Mesenchymal stem cell (in vitro differentiated cells and primary cell): ENCODE measurements at regions not wholly inside any gene's neighbourhood (a gene's known extent, or its start where the extent isn't known, plus 50 kb on each side); places are given as distances from the start of the nearest gene placed in this dataset.
A peak's percentile ranks its signal among the peaks of the same experiment; 100 is the strongest.

Experiments
- DNase-seq: peaks from one replicate; pipeline ENCODE4 v3.0.0-alpha.2; 2013
- H2AFZ ChIP-seq: one replicate; pipeline ENCODE4 v1.6.1; 2013; ENCODE audit warnings: low read depth, mild to moderate bottlenecking, control low read depth, inconsistent platforms, low read length, moderate library complexity
- H2AK5ac ChIP-seq: 2 replicates; pipeline ENCODE4 v1.6.1; 2013; ENCODE audit warnings: low read length, moderate library complexity, mild to moderate bottlenecking, inconsistent platforms; ENCODE audit not compliant: severe bottlenecking
- H2BK120ac ChIP-seq: one replicate; pipeline ENCODE4 v1.6.1; 2013; ENCODE audit warnings: low read depth, mild to moderate bottlenecking, inconsistent platforms, low read length, moderate library complexity
- H2BK12ac ChIP-seq, 2 experiments: one replicate each; pipeline ENCODE4 v1.6.1; 2013; ENCODE audit warnings: inconsistent platforms in 2 of 2, low read length in 2 of 2, mild to moderate bottlenecking in 2 of 2, moderate library complexity in 2 of 2, control low read depth in 1 of 2
- H2BK15ac ChIP-seq: one replicate; pipeline ENCODE4 v1.6.1; 2013; ENCODE audit warnings: mild to moderate bottlenecking, low read depth, inconsistent platforms; ENCODE audit not compliant: poor library complexity, severe bottlenecking
- H2BK5ac ChIP-seq: 2 replicates; pipeline ENCODE4 v1.6.1; 2013; ENCODE audit warnings: low read depth, mild to moderate bottlenecking, low read length, control low read depth, inconsistent platforms; ENCODE audit not compliant: poor library complexity, severe bottlenecking
- H3K14ac ChIP-seq, 2 experiments: one replicate each; pipeline ENCODE4 v1.6.1; 2013; ENCODE audit warnings: inconsistent platforms in 2 of 2, low read length in 2 of 2, control low read depth in 1 of 2, mild to moderate bottlenecking in 1 of 2, moderate library complexity in 1 of 2
- H3K18ac ChIP-seq, 2 experiments: one replicate each; pipeline ENCODE4 v1.6.1; 2013; ENCODE audit warnings: inconsistent platforms in 2 of 2, low read length in 2 of 2, control low read depth in 1 of 2, low read depth in 1 of 2, mild to moderate bottlenecking in 1 of 2
- H3K23ac ChIP-seq, 2 experiments: one replicate each; pipeline ENCODE4 v1.6.1; 2013; ENCODE audit warnings: inconsistent platforms in 2 of 2, low read length in 2 of 2, mild to moderate bottlenecking in 2 of 2, moderate library complexity in 2 of 2, control low read depth in 1 of 2
- H3K27ac ChIP-seq: 2 replicates; pipeline ENCODE4 v1.5.1; 2013; ENCODE audit warnings: mild to moderate bottlenecking, moderate library complexity, low read length, control low read depth, inconsistent platforms; ENCODE audit not compliant: poor library complexity, severe bottlenecking
- H3K27me3 ChIP-seq, 2 experiments: 2 replicates each; pipeline versions ENCODE4 v1.6.1 to v1.7.0; 2013; ENCODE audit warnings: low read length in 2 of 2, mild to moderate bottlenecking in 2 of 2, moderate library complexity in 2 of 2, control low read depth in 1 of 2, inconsistent platforms in 1 of 2; ENCODE audit not compliant: control insufficient read depth in 1 of 2, insufficient read depth in 1 of 2
- H3K36me3 ChIP-seq, 2 experiments: 2 replicates each; pipeline versions ENCODE4 v1.6.1 to v1.7.0; 2013; ENCODE audit warnings: low read length in 2 of 2, control low read depth in 1 of 2, inconsistent platforms in 1 of 2, low read depth in 1 of 2, mild to moderate bottlenecking in 1 of 2; ENCODE audit not compliant: insufficient read depth in 2 of 2, control insufficient read depth in 1 of 2
- H3K4ac ChIP-seq, 2 experiments: one replicate each; pipeline ENCODE4 v1.6.1; 2013; ENCODE audit warnings: inconsistent platforms in 2 of 2, low read length in 2 of 2, mild to moderate bottlenecking in 2 of 2, moderate library complexity in 2 of 2, control low read depth in 1 of 2, low read depth in 1 of 2
- H3K4me1 ChIP-seq: 2 replicates; pipeline ENCODE4 v1.6.1; 2013; ENCODE audit warnings: low read depth, low read length, control low read depth; ENCODE audit not compliant: control insufficient read depth, insufficient read depth
- H3K4me2 ChIP-seq: 2 replicates; pipeline ENCODE4 v1.6.1; 2013; ENCODE audit warnings: low read length, mild to moderate bottlenecking, inconsistent platforms; ENCODE audit not compliant: poor library complexity, severe bottlenecking
- H3K4me3 ChIP-seq, 2 experiments: 2 replicates each; pipeline versions ENCODE4 v1.5.1 to v1.7.0; 2013; ENCODE audit warnings: low read length in 2 of 2, mild to moderate bottlenecking in 2 of 2, control low read depth in 1 of 2, low read depth in 1 of 2; ENCODE audit not compliant: insufficient read depth in 1 of 2
- H3K79me1 ChIP-seq: replicated peaks from 2 replicates; pipeline ENCODE4 v1.6.1; 2013; ENCODE audit warnings: mild to moderate bottlenecking, control low read depth, low read length, inconsistent platforms; ENCODE audit not compliant: poor library complexity, severe bottlenecking
- H3K9ac ChIP-seq: 2 replicates; pipeline ENCODE4 v1.7.0; 2013; ENCODE audit warnings: mild to moderate bottlenecking, low read length, moderate library complexity
- H3K9me3 ChIP-seq: 2 replicates; pipeline ENCODE4 v1.7.0; 2013; ENCODE audit warnings: mild to moderate bottlenecking, low read length; ENCODE audit not compliant: control insufficient read depth
- H4K8ac ChIP-seq: one replicate; pipeline ENCODE4 v1.6.1; 2013; ENCODE audit warnings: inconsistent platforms, mild to moderate bottlenecking, low read length, moderate library complexity
- H4K91ac ChIP-seq: one replicate; pipeline ENCODE4 v1.6.1; 2013; ENCODE audit warnings: mild to moderate bottlenecking, low read length, inconsistent platforms
- WGBS: methylation state at CpG from one replicate; pipeline ENCODE4 v1.1.7; 2013; ENCODE audit warnings: mixed read lengths; 5-methylcytosine and 5-hydroxymethylcytosine counted together

DNA sequence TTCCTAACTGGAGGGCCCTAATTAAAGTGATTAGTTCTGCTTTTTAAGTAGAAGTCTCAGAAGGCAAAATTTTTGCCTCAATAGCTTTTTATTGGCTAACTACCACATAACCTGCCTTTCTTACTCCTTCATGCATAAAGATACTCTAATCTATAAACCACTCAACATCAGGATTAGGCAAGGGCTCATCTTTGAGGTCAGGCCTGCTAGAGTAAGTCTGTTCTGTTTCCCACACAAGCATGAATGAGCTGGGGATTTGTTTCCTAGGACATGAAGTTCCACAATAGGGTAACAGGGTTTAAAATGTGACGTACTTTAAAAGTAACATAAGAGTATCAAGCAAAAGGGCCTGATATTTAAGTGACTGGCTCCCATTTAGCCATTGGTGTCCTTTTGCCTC, 522.7 kb upstream of the TYRP1 start:
- Histone ChIP-seq H3K27me3 (no peaks in the 10 kb centered on the region), H2BK5ac (no peak overlapping the region), H2BK15ac (no peak overlapping the region), H3K4me1 (no peaks in the 10 kb centered on the region), H3K9me3 (no peaks in the 10 kb centered on the region), H3K36me3 (no peaks in the 10 kb centered on the region), H4K91ac (no peak overlapping the region), H2AFZ (no peak overlapping the region), H3K18ac (no peak overlapping the region), H3K9ac (no peak overlapping the region), H3K14ac (no peak overlapping the region), H4K8ac (no peak overlapping the region), H2BK120ac (no peak overlapping the region), H3K4me3 (no peak overlapping the region), H3K4ac (no peak overlapping the region), H3K27ac (no peak overlapping the region), H3K79me1 (no peaks in the 10 kb centered on the region), H2AK5ac (no peak overlapping the region), H3K23ac (no peak overlapping the region), H2BK12ac (no peak overlapping the region), H3K4me2 (no peak overlapping the region)
- no peak for DNase-seq
- WGBS, result 95% methylated on average over 1 of the region's 1 CpG

GRCh38 chr9:12178634-12179033, 514.6 kb upstream of the TYRP1 start:
- no peak for DNase-seq

DNA sequence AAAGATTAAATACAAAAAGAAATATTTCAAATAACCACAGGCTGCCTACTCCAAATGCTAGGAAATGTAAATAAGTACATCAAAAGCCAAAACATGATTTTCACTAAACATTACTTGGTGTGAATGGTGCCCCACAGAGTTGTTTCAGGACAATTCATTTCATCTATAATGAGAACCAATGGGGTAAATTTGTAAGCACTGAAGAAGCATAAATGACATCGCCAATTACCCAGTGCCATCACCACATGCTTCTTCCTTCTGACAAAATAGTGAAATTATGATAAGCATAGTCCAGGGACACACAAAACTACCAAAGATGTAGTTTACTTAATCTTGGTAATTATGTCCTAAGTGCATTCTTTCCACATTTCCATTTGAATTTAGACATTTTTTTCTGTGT, 510.4 kb upstream of the TYRP1 start:
- no peak overlapping the region for H2BK5ac ChIP-seq
- H2BK15ac ChIP-seq, result no peak overlapping the region
- H3K36me3 ChIP-seq, result no peaks in the 10 kb centered on the region
- no peaks in the 10 kb centered on the region for H3K4me1 ChIP-seq
- H3K9me3 ChIP-seq, result peaks cover 3% of the 10 kb centered on the region
- no peak overlapping the region for H3K14ac ChIP-seq
- WGBS, result no CpG with 5 or more reads among the region's 1 CpG
- no peak overlapping the region for H3K9ac ChIP-seq
- no peak overlapping the region for H2BK120ac ChIP-seq
- no peak overlapping the region for H3K18ac ChIP-seq
- H3K4me2 ChIP-seq, result no peak overlapping the region
- no peaks in the 10 kb centered on the region for H3K27me3 ChIP-seq
- no peak overlapping the region for H3K4ac ChIP-seq
- H3K4me3 ChIP-seq, result no peak overlapping the region
- no peak overlapping the region for H4K91ac ChIP-seq
- no peak overlapping the region for H4K8ac ChIP-seq
- no peak overlapping the region for H2AFZ ChIP-seq
- H2AK5ac ChIP-seq, result no peak overlapping the region
- H3K79me1 ChIP-seq, result no peaks in the 10 kb centered on the region
- no peak for DNase-seq
- H2BK12ac ChIP-seq, result no peak overlapping the region
- no peak overlapping the region for H3K27ac ChIP-seq
- H3K23ac ChIP-seq, result no peak overlapping the region

More at GRCh38 chr9:12178634-12179033, 514.6 kb upstream of the TYRP1 start:
- no peak overlapping the region for H2AFZ ChIP-seq
- H3K27me3 ChIP-seq, result no peaks in the 10 kb centered on the region
- no peak overlapping the region for H4K8ac ChIP-seq
- no peak overlapping the region for H2AK5ac ChIP-seq
- no peak overlapping the region for H2BK15ac ChIP-seq
- H3K14ac ChIP-seq, result no peak overlapping the region
- no peak overlapping the region for H2BK5ac ChIP-seq
- H3K4me1 ChIP-seq, result no peaks in the 10 kb centered on the region
- no peak overlapping the region for H4K91ac ChIP-seq
- H2BK12ac ChIP-seq, result no peak overlapping the region
- no peak overlapping the region for H3K4me3 ChIP-seq
- WGBS, result no CpG with 5 or more reads among the region's 1 CpG
- H3K23ac ChIP-seq, result no peak overlapping the region
- no peak overlapping the region for H3K4me2 ChIP-seq
- no peak overlapping the region for H3K18ac ChIP-seq
- no peak overlapping the region for H2BK120ac ChIP-seq
- H3K9me3 ChIP-seq, result no peaks in the 10 kb centered on the region
- no peaks in the 10 kb centered on the region for H3K79me1 ChIP-seq
- no peak overlapping the region for H3K4ac ChIP-seq
- no peak overlapping the region for H3K9ac ChIP-seq
- H3K36me3 ChIP-seq, result no peaks in the 10 kb centered on the region
- no peak overlapping the region for H3K27ac ChIP-seq

- Histone ChIP-seq H3K27ac (no peak overlapping the region), H3K18ac (no peak overlapping the region), H3K4ac (no peak overlapping the region), H3K27me3 (no peaks in the 10 kb centered on the region), H2BK15ac (no peak overlapping the region), H3K4me2 (no peak overlapping the region), H4K8ac (no peak overlapping the region), H3K79me1 (no peaks in the 10 kb centered on the region), H4K91ac (no peak overlapping the region), H2BK12ac (no peak overlapping the region), H2AK5ac (no peak overlapping the region), H3K4me1 (no peaks in the 10 kb centered on the region), H3K14ac (no peak overlapping the region), H3K4me3 (no peak overlapping the region), H2BK120ac (no peak overlapping the region), H2AFZ (no peak overlapping the region), H3K9me3 (peaks cover 3% of the 10 kb centered on the region), H2BK5ac (no peak overlapping the region), H3K36me3 (no peaks in the 10 kb centered on the region), H3K23ac (no peak overlapping the region), H3K9ac (no peak overlapping the region)
- 0% methylated on average over 1 of the region's 3 CpGs for WGBS
- DNase-seq, result peak; percentile 20
These were observed 509.9 kb upstream of the TYRP1 start for GRCh38 chr9:12183321-12183720.
